ENCODE measurements at regions not wholly inside any gene's neighbourhood (a gene's known extent, or its start where the extent isn't known, plus 50 kb on each side); places are given as distances from the start of the nearest gene placed in this dataset.
A peak's percentile ranks its signal among the peaks of the same experiment; 100 is the strongest.

- H4K20me1 ChIP-seq (ENCODE audit: control insufficient read depth, insufficient read depth, insufficient read length), result no peaks in the 10 kb centered on the region
- DNase-seq, result no peak
- H3K27me3 ChIP-seq (ENCODE audit: insufficient read depth, low read length), result peaks cover 25% of the 10 kb centered on the region; the same call in 1 of the 2 replicates
- H2AFZ ChIP-seq (ENCODE audit: low read length), result no peak overlapping the region
- H3K23ac ChIP-seq (ENCODE audit: insufficient read length, low read depth, low read length), result no peak overlapping the region
- no peak overlapping the region for H2BK5ac ChIP-seq (ENCODE audit: insufficient read length, low read length)
- no peak overlapping the region for H2AK5ac ChIP-seq (ENCODE audit: insufficient read length, low read length)
- H2BK15ac ChIP-seq (ENCODE audit: low read depth, low read length), result no peak overlapping the region
- H3K27ac Mint-ChIP-seq, result no peak overlapping the region; a peak in 1 of 7 replicates
- peak overlapping the region; percentile 77 for H3K4me2 ChIP-seq (ENCODE audit: insufficient read depth, insufficient read length, low read length)
- no peaks in the 10 kb centered on the region; a peak in 1 of 7 replicates for H3K36me3 Mint-ChIP-seq (ENCODE audit: insufficient read depth in 1 of 3, low read depth in 3 of 3)
- H3K23me2 ChIP-seq (ENCODE audit: insufficient read length, low read depth, low read length, poor library complexity, severe bottlenecking), result peaks cover 13% of the 10 kb centered on the region
- H3K18ac ChIP-seq (ENCODE audit: insufficient read length, low read depth, low read length), result no peak overlapping the region
- H3K9me3 ChIP-seq (ENCODE audit: control insufficient read depth, low read depth, low read length), result no peaks in the 10 kb centered on the region
- no peak overlapping the region for H4K91ac ChIP-seq (ENCODE audit: insufficient read length, low read depth, low read length)
- peaks cover 34 to 47% of the 10 kb centered on the region in 2 experiments for H3K4me1 Mint-ChIP-seq
- no peaks in the 10 kb centered on the region for H3K79me2 ChIP-seq (ENCODE audit: insufficient read depth, low read length)
- H3K4me3 Mint-ChIP-seq, result peak overlapping the region; percentile 62 to 83
- TF ChIP-seq, protein P1, sequence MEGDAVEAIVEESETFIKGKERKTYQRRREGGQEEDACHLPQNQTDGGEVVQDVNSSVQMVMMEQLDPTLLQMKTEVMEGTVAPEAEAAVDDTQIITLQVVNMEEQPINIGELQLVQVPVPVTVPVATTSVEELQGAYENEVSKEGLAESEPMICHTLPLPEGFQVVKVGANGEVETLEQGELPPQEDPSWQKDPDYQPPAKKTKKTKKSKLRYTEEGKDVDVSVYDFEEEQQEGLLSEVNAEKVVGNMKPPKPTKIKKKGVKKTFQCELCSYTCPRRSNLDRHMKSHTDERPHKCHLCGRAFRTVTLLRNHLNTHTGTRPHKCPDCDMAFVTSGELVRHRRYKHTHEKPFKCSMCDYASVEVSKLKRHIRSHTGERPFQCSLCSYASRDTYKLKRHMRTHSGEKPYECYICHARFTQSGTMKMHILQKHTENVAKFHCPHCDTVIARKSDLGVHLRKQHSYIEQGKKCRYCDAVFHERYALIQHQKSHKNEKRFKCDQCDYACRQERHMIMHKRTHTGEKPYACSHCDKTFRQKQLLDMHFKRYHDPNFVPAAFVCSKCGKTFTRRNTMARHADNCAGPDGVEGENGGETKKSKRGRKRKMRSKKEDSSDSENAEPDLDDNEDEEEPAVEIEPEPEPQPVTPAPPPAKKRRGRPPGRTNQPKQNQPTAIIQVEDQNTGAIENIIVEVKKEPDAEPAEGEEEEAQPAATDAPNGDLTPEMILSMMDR (conservative IDR thresholded peaks at IDR 0.05), result no peak
- H3K27me3 Mint-ChIP-seq (ENCODE audit: low read depth), result peaks cover 98% of the 10 kb centered on the region
- no peaks in the 10 kb centered on the region for H3K79me1 ChIP-seq (ENCODE audit: insufficient read depth, low read depth, low read length, poor library complexity, severe bottlenecking)
- H3K9me3 Mint-ChIP-seq, result no peaks in the 10 kb centered on the region; a peak in 2 of 5 replicates
- H2BK12ac ChIP-seq (ENCODE audit: insufficient read length, low read depth, low read length), result no peak overlapping the region
- H3K4ac ChIP-seq (ENCODE audit: low read depth, low read length), result no peak overlapping the region
- no peak overlapping the region for H2BK20ac ChIP-seq (ENCODE audit: low read depth, low read length, poor library complexity, severe bottlenecking)
- peaks cover 8% of the 10 kb centered on the region; the same call in 1 of the 2 replicates for H3K4me1 ChIP-seq (ENCODE audit: insufficient read depth, low read length)
- no peak overlapping the region for H3K27ac ChIP-seq (ENCODE audit: insufficient read length, low read depth, low read length)
- no peak overlapping the region for H4K5ac ChIP-seq (ENCODE audit: insufficient read length, low read depth, low read length)
- H3K14ac ChIP-seq (ENCODE audit: insufficient read depth, low read length), result no peak overlapping the region
- no CpG with 5 or more reads among the region's 23 CpGs for WGBS (ENCODE audit: extremely low coverage, insufficient read length, low lambda C conversion rate)
- no peak overlapping the region for H3K9ac ChIP-seq (ENCODE audit: extremely low read depth, insufficient read length, low read length)
- H4K8ac ChIP-seq (replicated peaks; ENCODE audit: insufficient read length, low read depth, low read length), result no peak overlapping the region
- H3K56ac ChIP-seq (ENCODE audit: insufficient read length, low read depth, low read length), result no peak overlapping the region
- no peak overlapping the region for H3T11ph ChIP-seq (ENCODE audit: low read length)
- no peak overlapping the region for H2BK120ac ChIP-seq (ENCODE audit: low read depth, low read length, poor library complexity, severe bottlenecking)
Measured at GRCh38 chr6:41470029-41470330, 76.2 kb upstream of the FOXP4 start.
